GM19193 (cell line): ENCODE measurements at regions not wholly inside any gene's neighbourhood (a gene's known extent, or its start where the extent isn't known, plus 50 kb on each side); places are given as distances from the start of the nearest gene placed in this dataset.

Source experiments
- POLR2A ChIP-seq: IDR thresholded peaks from 4 replicates; pipeline ENCODE4 v1.6.1; 2011; ENCODE audit not compliant: insufficient read depth, insufficient read length; ENCODE audit errors: extremely low read depth

GRCh38 chr2:118239284-118239683 lies 151.0 kb downstream of the INSIG2 start:
- no peak for TF ChIP-seq POLR2A

GRCh38 chr2:118237451-118237850 lies 149.2 kb downstream of the INSIG2 start:
- TF ChIP-seq POLR2A, result no peak

GRCh38 chr2:118232796-118233195 lies 144.5 kb downstream of the INSIG2 start:
- TF ChIP-seq POLR2A, result no peak

GRCh38 chr2:118232391-118232790 lies 144.1 kb downstream of the INSIG2 start:
- no peak for TF ChIP-seq POLR2A

- no peak for TF ChIP-seq POLR2A
Measured at GRCh38 chr2:118231759-118232158, 143.5 kb downstream of the INSIG2 start.

GRCh38 chr2:118227698-118228508 lies 139.6 kb downstream of the INSIG2 start:
- no peak for TF ChIP-seq POLR2A

GRCh38 chr2:118225666-118226065 lies 137.4 kb downstream of the INSIG2 start:
- no peak for TF ChIP-seq POLR2A

- TF ChIP-seq POLR2A, result no peak
Measured at GRCh38 chr2:118224895-118225311, 136.6 kb downstream of the INSIG2 start.

GRCh38 chr2:118223992-118224894 lies 136.0 kb downstream of the INSIG2 start:
- TF ChIP-seq POLR2A, result peak; percentile 59

GRCh38 chr2:118223511-118223991 lies 135.3 kb downstream of the INSIG2 start:
- TF ChIP-seq POLR2A, result no peak

- no peak for TF ChIP-seq POLR2A
Measured at GRCh38 chr2:118222672-118223421, 134.6 kb downstream of the INSIG2 start.

- no peak for TF ChIP-seq POLR2A
Measured at GRCh38 chr2:118222273-118222594, 134.0 kb downstream of the INSIG2 start.

- TF ChIP-seq POLR2A, result no peak
Measured at GRCh38 chr2:118221536-118222272, 133.4 kb downstream of the INSIG2 start.

GRCh38 chr2:118219611-118220010 lies 131.3 kb downstream of the INSIG2 start:
- no peak for TF ChIP-seq POLR2A
